HEK293 (cell line): ENCODE measurements at regions not wholly inside any gene's neighbourhood (a gene's known extent, or its start where the extent isn't known, plus 50 kb on each side); places are given as distances from the start of the nearest gene placed in this dataset.

ENCODE experiments used
- CTCF ChIA-PET: fragments of 350-600 bp; formaldehyde crosslinking; extraction: SDS; loops from one replicate; lab custom pipeline; 2021; ENCODE audit warnings: antibody characterized with exemption; lab: Yijun Ruan, JAX
- POLR2A ChIA-PET: fragments of 300-600 bp; formaldehyde crosslinking; extraction: SDS; loops from one replicate; lab custom pipeline; 2020; ENCODE audit warnings: antibody characterized with exemption, inconsistent platforms; lab: Yijun Ruan, JAX
- H3K27ac ChIP-seq: fragments of 200-500 bp; sonication (Bioruptor generic); 2 replicates; pipeline ENCODE4 v1.5.1; 2014; ENCODE audit warnings: low read depth, low read length, control low read depth, inconsistent platforms; ENCODE audit errors: extremely low read depth
- H3K36me3 ChIP-seq, 2 experiments: fragments of 200-500 bp in 1 of 2; sonication (Bioruptor generic) in 1 of 2; 1 replicate in 1 of 2; 2 replicates in 1 of 2; pipeline ENCODE4 v1.5.1; 2014 to 2017; ENCODE audit warnings: inconsistent platforms in 2 of 2, low read length in 2 of 2; ENCODE audit not compliant: control insufficient read depth in 2 of 2, insufficient read depth in 1 of 2
- H3K4me1 ChIP-seq: fragments of 200-500 bp; sonication (Bioruptor generic); 2 replicates; pipeline ENCODE4 v1.5.1; 2014; ENCODE audit warnings: mild to moderate bottlenecking, low read length, inconsistent platforms; ENCODE audit not compliant: control insufficient read depth, insufficient read depth
- H3K4me3 ChIP-seq: 2 replicates; pipeline ENCODE4 v1.5.1; 2011; ENCODE audit warnings: low read depth, mild to moderate bottlenecking, control low read depth, low read length, moderate library complexity
- H3K9me3 ChIP-seq: fragments of 200-500 bp; sonication (Bioruptor generic); 2 replicates; pipeline ENCODE4 v1.5.1; 2014; ENCODE audit warnings: low read depth, low read length, inconsistent platforms; ENCODE audit not compliant: control insufficient read depth, insufficient read depth
- KLF16 ChIP-seq: fragments of 450-650 bp; formaldehyde crosslinking; IDR thresholded peaks from 2 replicates; pipeline ENCODE4 v1.5.1; 2017; ENCODE audit warnings: missing biosample characterization, missing genetic modification characterization
- SCRT1 ChIP-seq: fragments of 450-650 bp; formaldehyde crosslinking; IDR thresholded peaks from 2 replicates; pipeline ENCODE4 v1.5.1; 2016; ENCODE audit warnings: missing biosample characterization, missing genetic modification characterization, borderline replicate concordance
- ZBTB7A ChIP-seq: fragments of 450-650 bp; formaldehyde crosslinking; IDR thresholded peaks from 2 replicates; pipeline ENCODE4 v1.5.1; 2016; ENCODE audit warnings: low read depth, missing biosample characterization, missing genetic modification characterization
- ZIC2 ChIP-seq: fragments of 450-650 bp; formaldehyde crosslinking; IDR thresholded peaks from 2 replicates; pipeline ENCODE4 v1.5.1; 2016; ENCODE audit warnings: missing biosample characterization, missing genetic modification characterization
- ZNF184 ChIP-seq: fragments of 450-650 bp; IDR thresholded peaks from 2 replicates; pipeline ENCODE4 v1.5.1; 2018; ENCODE audit warnings: missing biosample characterization, mild to moderate bottlenecking, missing genetic modification characterization
- ZNF2 ChIP-seq: fragments of 450-650 bp; formaldehyde crosslinking; IDR thresholded peaks from 2 replicates; pipeline ENCODE4 v1.5.1; 2016; ENCODE audit warnings: missing biosample characterization, missing genetic modification characterization
- ZNF211 ChIP-seq: fragments of 450-650 bp; formaldehyde crosslinking; IDR thresholded peaks from 2 replicates; pipeline ENCODE4 v1.5.1; 2016; ENCODE audit warnings: low read depth, missing biosample characterization, missing genetic modification characterization
- ZNF214 ChIP-seq: fragments of 450-650 bp; formaldehyde crosslinking; IDR thresholded peaks from 2 replicates; pipeline ENCODE4 v1.5.1; 2017; ENCODE audit warnings: missing biosample characterization, mild to moderate bottlenecking, missing genetic modification characterization, borderline replicate concordance
- ZNF223 ChIP-seq: fragments of 450-650 bp; formaldehyde crosslinking; IDR thresholded peaks from 2 replicates; pipeline ENCODE4 v1.5.1; 2016; ENCODE audit warnings: missing biosample characterization, missing genetic modification characterization
- ZNF341 ChIP-seq: fragments of 450-650 bp; formaldehyde crosslinking; IDR thresholded peaks from 2 replicates; pipeline ENCODE4; 2016; ENCODE audit warnings: low read depth, missing biosample characterization, missing genetic modification characterization
- ZNF350 ChIP-seq: fragments of 450-650 bp; formaldehyde crosslinking; IDR thresholded peaks from 2 replicates; pipeline ENCODE4 v1.5.0; 2017; ENCODE audit warnings: missing biosample characterization, mild to moderate bottlenecking, missing genetic modification characterization
- ZNF426 ChIP-seq: fragments of 450-650 bp; formaldehyde crosslinking; IDR thresholded peaks from 2 replicates; pipeline ENCODE4 v1.5.1; 2017; ENCODE audit warnings: missing biosample characterization, missing genetic modification characterization, mild to moderate bottlenecking, inconsistent platforms, moderate library complexity
- ZNF510 ChIP-seq: fragments of 450-650 bp; formaldehyde crosslinking; IDR thresholded peaks from 2 replicates; pipeline ENCODE4 v1.5.1; 2018; ENCODE audit warnings: mild to moderate bottlenecking, missing genetic modification characterization, missing biosample characterization; ENCODE audit not compliant: insufficient replicate concordance
- ZNF514 ChIP-seq: fragments of 450-650 bp; formaldehyde crosslinking; IDR thresholded peaks from 2 replicates; pipeline ENCODE4 v1.5.1; 2016; ENCODE audit warnings: missing biosample characterization, missing genetic modification characterization
- ZNF555 ChIP-seq: fragments of 450-650 bp; formaldehyde crosslinking; conservative IDR thresholded peaks from 2 replicates; pipeline ENCODE4 v1.5.1; 2017; ENCODE audit warnings: missing biosample characterization, mild to moderate bottlenecking, missing genetic modification characterization, inconsistent platforms
- ZNF558 ChIP-seq: fragments of 450-650 bp; formaldehyde crosslinking; IDR thresholded peaks from 2 replicates; pipeline ENCODE4 v1.5.1; 2016; ENCODE audit warnings: missing biosample characterization, missing genetic modification characterization
- ZNF624 ChIP-seq: fragments of 450-650 bp; formaldehyde crosslinking; IDR thresholded peaks from 2 replicates; pipeline ENCODE4 v1.5.1; 2017; ENCODE audit warnings: missing biosample characterization, missing genetic modification characterization
- ZNF654 ChIP-seq: fragments of 450-650 bp; formaldehyde crosslinking; IDR thresholded peaks from 2 replicates; pipeline ENCODE4 v1.5.1; 2016; ENCODE audit warnings: low read depth, missing biosample characterization, missing genetic modification characterization
- ZNF747 ChIP-seq: fragments of 450-650 bp; formaldehyde crosslinking; IDR thresholded peaks from 2 replicates; pipeline ENCODE4 v1.5.1; 2016; ENCODE audit warnings: missing biosample characterization, missing genetic modification characterization
- ZNF777 ChIP-seq: fragments of 450-650 bp; formaldehyde crosslinking; IDR thresholded peaks from 2 replicates; pipeline ENCODE4 v1.5.1; 2017; ENCODE audit warnings: missing biosample characterization, missing genetic modification characterization, borderline replicate concordance
- ZXDB ChIP-seq: fragments of 450-650 bp; formaldehyde crosslinking; IDR thresholded peaks from 2 replicates; pipeline ENCODE4 v1.5.1; 2016; ENCODE audit warnings: missing biosample characterization, missing genetic modification characterization
- TF ChIP-seq, protein P1 (sequence below): fragments of 450-650 bp; formaldehyde crosslinking; IDR thresholded peaks from 2 replicates; pipeline ENCODE4; 2016; ENCODE audit warnings: missing biosample characterization, missing genetic modification characterization
- TF ChIP-seq, protein P2 (sequence below): fragments of 450-650 bp; IDR thresholded peaks from 2 replicates; pipeline ENCODE4 v1.5.1; 2018; ENCODE audit warnings: missing biosample characterization, missing genetic modification characterization
- TF ChIP-seq, protein P3 (sequence below): fragments of 450-650 bp; formaldehyde crosslinking; IDR thresholded peaks from 2 replicates; pipeline ENCODE4 v1.5.1; 2016; ENCODE audit warnings: missing biosample characterization, missing genetic modification characterization
- TF ChIP-seq, protein P4 (sequence below): fragments of 450-650 bp; formaldehyde crosslinking; IDR thresholded peaks from 2 replicates; pipeline ENCODE4 v1.5.1; 2016; ENCODE audit warnings: missing biosample characterization, missing genetic modification characterization

DNA sequence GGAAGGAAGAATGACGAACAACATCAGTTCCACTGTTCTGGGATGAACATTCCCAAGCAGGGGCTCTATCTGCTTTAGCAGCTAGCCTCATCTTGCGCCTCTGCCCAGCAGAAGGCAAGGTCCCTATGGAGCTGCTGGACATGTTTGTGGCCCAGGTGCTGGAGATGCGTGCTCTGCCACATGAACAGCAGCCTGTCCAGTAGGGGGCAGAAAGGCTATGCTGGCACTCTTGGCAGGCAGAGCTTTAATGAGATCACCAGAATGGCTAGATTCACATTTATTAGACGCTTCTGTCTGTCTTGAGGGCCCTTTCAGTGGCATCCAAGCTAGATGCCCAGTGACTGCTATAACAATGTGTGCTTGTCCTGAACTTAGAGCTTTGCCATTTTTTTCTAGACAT, 1826.0 kb downstream of the STIM2 start:
- Histone ChIP-seq H3K27ac (no peak overlapping the region), H3K4me3 (no peak overlapping the region), H3K36me3 (no peaks in the 10 kb centered on the region), H3K4me1 (no peaks in the 10 kb centered on the region), H3K9me3 (no peaks in the 10 kb centered on the region)
- no peak for TF ChIP-seq ZNF350 (tag by site-specific recombination)
- TF ChIP-seq ZNF654 = peak; percentile 24; the same call in 1 of the 2 replicates
- ChIA-PET POLR2A (no interaction called here), CTCF (interaction anchor here (0.7 to 1.0 kb wide), 2 partner anchors 11 to 30 kb away, joined by 3 to 4 read pairs; no protein-coding TSS in a partner anchor)

DNA sequence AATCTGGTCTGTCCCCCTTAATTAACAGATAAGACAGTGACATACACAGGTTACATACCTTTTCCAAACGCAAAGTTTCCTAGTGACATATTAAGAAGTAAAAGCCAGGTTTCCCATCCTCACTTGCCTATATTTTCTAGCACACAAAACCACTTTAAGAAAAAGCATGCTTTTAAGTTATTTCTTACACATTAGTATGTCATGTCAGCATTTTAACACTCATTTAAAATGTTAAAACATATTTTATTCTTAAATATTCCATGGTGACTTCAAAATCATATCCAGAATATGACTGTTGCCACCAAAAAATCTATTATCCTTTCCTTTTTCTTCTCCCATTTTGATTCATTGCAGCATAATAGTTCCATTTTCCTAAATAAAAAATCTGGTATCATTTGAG, 1830.2 kb downstream of the STIM2 start:
- CTCF ChIA-PET = no interaction called here
- no peak overlapping the region for H3K27ac ChIP-seq
- no peaks in the 10 kb centered on the region for H3K4me1 ChIP-seq
- TF ChIP-seq ZNF624 (tag by site-specific recombination) (no peak), ZXDB (tag by site-specific recombination) (no peak), ZNF510 (tag by site-specific recombination) (no peak), ZNF558 (tag by site-specific recombination) (no peak)
- TF ChIP-seq, all 188 proteins: peak for 0
- Histone ChIP-seq H3K9me3 (no peaks in the 10 kb centered on the region), H3K4me3 (no peak overlapping the region), H3K36me3 (no peaks in the 10 kb centered on the region)
- POLR2A ChIA-PET = no interaction called here

DNA sequence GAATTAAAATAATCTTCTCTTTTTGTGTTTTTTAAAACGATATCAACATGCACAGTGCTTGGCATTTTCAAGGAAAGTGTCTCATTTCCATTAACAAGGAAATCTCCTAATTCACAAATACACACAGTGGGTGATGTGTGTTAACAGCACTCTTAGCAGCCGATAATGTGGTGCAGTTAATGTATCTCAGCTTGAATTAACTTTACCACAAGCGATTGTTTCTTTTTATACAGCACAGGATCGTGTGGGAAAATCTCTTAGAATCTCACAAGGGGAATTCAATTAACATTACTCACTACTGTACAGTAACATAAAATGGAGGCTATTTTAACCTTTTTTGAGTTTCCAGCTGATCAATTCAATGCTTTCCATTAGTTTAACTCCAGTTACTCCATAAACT, 1841.9 kb downstream of the STIM2 start:
- ChIA-PET CTCF (no interaction called here), POLR2A (no interaction called here)
- no peaks in the 10 kb centered on the region for H3K9me3 ChIP-seq
- no peaks in the 10 kb centered on the region for H3K36me3 ChIP-seq
- H3K4me3 ChIP-seq = no peak overlapping the region
- TF ChIP-seq ZIC2 (tag by site-specific recombination) (no peak), ZNF184 (tag by site-specific recombination) (no peak), ZBTB7A (no peak), ZNF214 (tag by site-specific recombination) (no peak), ZNF514 (tag by site-specific recombination) (no peak), ZNF426 (tag by site-specific recombination) (no peak), ZNF211 (no peak)
- TF ChIP-seq, protein P1, sequence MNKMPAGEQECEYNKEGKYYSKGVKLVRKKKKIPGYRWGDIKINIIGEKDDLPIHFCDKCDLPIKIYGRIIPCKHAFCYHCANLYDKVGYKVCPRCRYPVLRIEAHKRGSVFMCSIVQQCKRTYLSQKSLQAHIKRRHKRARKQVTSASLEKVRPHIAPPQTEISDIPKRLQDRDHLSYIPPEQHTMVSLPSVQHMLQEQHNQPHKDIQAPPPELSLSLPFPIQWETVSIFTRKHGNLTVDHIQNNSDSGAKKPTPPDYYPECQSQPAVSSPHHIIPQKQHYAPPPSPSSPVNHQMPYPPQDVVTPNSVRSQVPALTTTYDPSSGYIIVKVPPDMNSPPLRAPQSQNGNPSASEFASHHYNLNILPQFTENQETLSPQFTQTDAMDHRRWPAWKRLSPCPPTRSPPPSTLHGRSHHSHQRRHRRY (tag by site-specific recombination) = no peak
- TF ChIP-seq, protein P2, sequence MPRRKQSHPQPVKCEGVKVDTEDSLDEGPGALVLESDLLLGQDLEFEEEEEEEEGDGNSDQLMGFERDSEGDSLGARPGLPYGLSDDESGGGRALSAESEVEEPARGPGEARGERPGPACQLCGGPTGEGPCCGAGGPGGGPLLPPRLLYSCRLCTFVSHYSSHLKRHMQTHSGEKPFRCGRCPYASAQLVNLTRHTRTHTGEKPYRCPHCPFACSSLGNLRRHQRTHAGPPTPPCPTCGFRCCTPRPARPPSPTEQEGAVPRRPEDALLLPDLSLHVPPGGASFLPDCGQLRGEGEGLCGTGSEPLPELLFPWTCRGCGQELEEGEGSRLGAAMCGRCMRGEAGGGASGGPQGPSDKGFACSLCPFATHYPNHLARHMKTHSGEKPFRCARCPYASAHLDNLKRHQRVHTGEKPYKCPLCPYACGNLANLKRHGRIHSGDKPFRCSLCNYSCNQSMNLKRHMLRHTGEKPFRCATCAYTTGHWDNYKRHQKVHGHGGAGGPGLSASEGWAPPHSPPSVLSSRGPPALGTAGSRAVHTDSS (tag by site-specific recombination) = no peak
- no peak overlapping the region for H3K27ac ChIP-seq
- no peaks in the 10 kb centered on the region for H3K4me1 ChIP-seq

DNA sequence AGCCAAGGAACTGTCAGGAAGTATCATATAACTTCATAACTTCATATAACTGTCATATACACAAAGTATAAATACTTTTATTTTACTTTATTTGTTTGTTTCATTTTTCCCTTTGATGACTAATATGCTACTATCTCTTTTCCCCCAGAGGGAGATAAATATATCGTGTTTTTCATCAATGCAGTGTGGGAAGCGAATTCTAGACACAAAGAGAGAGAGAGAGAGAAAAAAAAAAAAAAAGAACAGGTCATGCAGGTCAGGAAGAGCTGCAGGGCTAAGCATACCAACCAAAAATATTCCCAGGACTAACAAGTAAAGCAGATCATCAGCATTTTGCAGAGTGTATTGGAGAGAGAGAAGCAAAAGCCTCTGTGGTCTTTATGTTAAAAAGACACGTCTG, 1849.2 kb downstream of the STIM2 start:
- Histone ChIP-seq H3K9me3 (no peaks in the 10 kb centered on the region), H3K27ac (no peak overlapping the region), H3K4me1 (no peaks in the 10 kb centered on the region), H3K4me3 (no peak overlapping the region), H3K36me3 (no peaks in the 10 kb centered on the region)
- ChIA-PET CTCF (no interaction called here), POLR2A (no interaction called here)
- TF ChIP-seq ZNF211 = no peak
- TF ChIP-seq, protein P3, sequence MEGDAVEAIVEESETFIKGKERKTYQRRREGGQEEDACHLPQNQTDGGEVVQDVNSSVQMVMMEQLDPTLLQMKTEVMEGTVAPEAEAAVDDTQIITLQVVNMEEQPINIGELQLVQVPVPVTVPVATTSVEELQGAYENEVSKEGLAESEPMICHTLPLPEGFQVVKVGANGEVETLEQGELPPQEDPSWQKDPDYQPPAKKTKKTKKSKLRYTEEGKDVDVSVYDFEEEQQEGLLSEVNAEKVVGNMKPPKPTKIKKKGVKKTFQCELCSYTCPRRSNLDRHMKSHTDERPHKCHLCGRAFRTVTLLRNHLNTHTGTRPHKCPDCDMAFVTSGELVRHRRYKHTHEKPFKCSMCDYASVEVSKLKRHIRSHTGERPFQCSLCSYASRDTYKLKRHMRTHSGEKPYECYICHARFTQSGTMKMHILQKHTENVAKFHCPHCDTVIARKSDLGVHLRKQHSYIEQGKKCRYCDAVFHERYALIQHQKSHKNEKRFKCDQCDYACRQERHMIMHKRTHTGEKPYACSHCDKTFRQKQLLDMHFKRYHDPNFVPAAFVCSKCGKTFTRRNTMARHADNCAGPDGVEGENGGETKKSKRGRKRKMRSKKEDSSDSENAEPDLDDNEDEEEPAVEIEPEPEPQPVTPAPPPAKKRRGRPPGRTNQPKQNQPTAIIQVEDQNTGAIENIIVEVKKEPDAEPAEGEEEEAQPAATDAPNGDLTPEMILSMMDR (tag by site-specific recombination) = no peak
- TF ChIP-seq KLF16 (tag by site-specific recombination) = no peak
- TF ChIP-seq ZNF555 (tag by site-specific recombination) = no peak
- TF ChIP-seq ZNF747 (tag by site-specific recombination) = no peak
- no peak for TF ChIP-seq ZNF777 (tag by site-specific recombination)
- no peak for TF ChIP-seq ZNF341
- TF ChIP-seq, protein P4, sequence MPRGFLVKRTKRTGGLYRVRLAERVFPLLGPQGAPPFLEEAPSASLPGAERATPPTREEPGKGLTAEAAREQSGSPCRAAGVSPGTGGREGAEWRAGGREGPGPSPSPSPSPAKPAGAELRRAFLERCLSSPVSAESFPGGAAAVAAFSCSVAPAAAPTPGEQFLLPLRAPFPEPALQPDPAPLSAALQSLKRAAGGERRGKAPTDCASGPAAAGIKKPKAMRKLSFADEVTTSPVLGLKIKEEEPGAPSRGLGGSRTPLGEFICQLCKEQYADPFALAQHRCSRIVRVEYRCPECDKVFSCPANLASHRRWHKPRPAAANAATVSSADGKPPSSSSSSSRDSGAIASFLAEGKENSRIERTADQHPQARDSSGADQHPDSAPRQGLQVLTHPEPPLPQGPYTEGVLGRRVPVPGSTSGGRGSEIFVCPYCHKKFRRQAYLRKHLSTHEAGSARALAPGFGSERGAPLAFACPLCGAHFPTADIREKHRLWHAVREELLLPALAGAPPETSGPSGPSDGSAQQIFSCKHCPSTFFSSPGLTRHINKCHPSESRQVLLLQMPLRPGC = no peak
- no peak for TF ChIP-seq ZNF2
- TF ChIP-seq ZNF223 (tag by site-specific recombination) = no peak
- TF ChIP-seq SCRT1 = no peak
